GM23338 (cell line): ENCODE measurements at regions not wholly inside any gene's neighbourhood (a gene's known extent, or its start where the extent isn't known, plus 50 kb on each side); places are given as distances from the start of the nearest gene placed in this dataset.

Experiments
- ATAC-seq: fragments of 200-7000 bp; cut with Tn5 transposase; 3 replicates; pipeline ENCODE4 v1.9.1; 2020
- DNase-seq: peaks from one replicate; pipeline ENCODE4 v3.0.0-alpha.2; 2015; ENCODE audit warnings: low spot score
- H2AFZ ChIP-seq: fragments of 200-600 bp; sonication (generic); 2 replicates; pipeline ENCODE4 v1.8.0; 2016; ENCODE audit warnings: antibody characterized with exemption, mild to moderate bottlenecking, moderate library complexity
- H3F3A ChIP-seq: fragments of 200-600 bp; sonication (generic); replicated peaks from 2 replicates; pipeline ENCODE4 v1.8.0; 2017; ENCODE audit warnings: antibody characterized with exemption, mixed run types, low read depth
- H3K27ac ChIP-seq: fragments of 200-600 bp; sonication (generic); 2 replicates; pipeline ENCODE4 v1.6.1; 2016; ENCODE audit warnings: low read depth
- H3K27me3 ChIP-seq: fragments of 200-600 bp; sonication (generic); 2 replicates; pipeline ENCODE4 v1.8.0; 2016; ENCODE audit warnings: mild to moderate bottlenecking, mixed run types, moderate library complexity; ENCODE audit not compliant: insufficient read depth
- H3K36me3 ChIP-seq: fragments of 200-600 bp; sonication (generic); 2 replicates; pipeline ENCODE4 v1.8.0; 2016; ENCODE audit warnings: mild to moderate bottlenecking; ENCODE audit not compliant: insufficient read depth
- H3K4me1 ChIP-seq: fragments of 200-600 bp; sonication (generic); 2 replicates; pipeline ENCODE4 v1.8.0; 2016; ENCODE audit warnings: mild to moderate bottlenecking, moderate library complexity; ENCODE audit not compliant: insufficient read depth
- H3K4me2 ChIP-seq: fragments of 200-600 bp; sonication (generic); 2 replicates; pipeline ENCODE4 v1.7.1; 2017; ENCODE audit warnings: mixed run types
- H3K4me3 ChIP-seq: fragments of 200-600 bp; sonication (generic); 2 replicates; pipeline ENCODE4 v1.6.1; 2016; ENCODE audit warnings: mixed run types
- H3K79me2 ChIP-seq: fragments of 200-600 bp; sonication (generic); replicated peaks from 2 replicates; pipeline ENCODE4 v1.8.0; 2017; ENCODE audit warnings: mild to moderate bottlenecking; ENCODE audit not compliant: insufficient read depth
- H3K9me2 ChIP-seq: fragments of 200-600 bp; sonication (generic); 2 replicates; pipeline ENCODE4 v1.8.0; 2017; ENCODE audit not compliant: insufficient read depth
- H4K20me1 ChIP-seq: fragments of 200-600 bp; sonication (generic); replicated peaks from 2 replicates; pipeline ENCODE4 v1.8.0; 2017; ENCODE audit warnings: mild to moderate bottlenecking; ENCODE audit not compliant: insufficient read depth
- H3K27ac Mint-ChIP-seq: 2 replicates; pipeline ENCODE4 v1.8.0; 2020; ENCODE audit warnings: inconsistent platforms, mild to moderate bottlenecking, moderate library complexity, mixed read lengths
- H3K27me3 Mint-ChIP-seq: 3 replicates; pipeline ENCODE4 v1.8.0; 2022; ENCODE audit warnings: low read depth, mild to moderate bottlenecking, moderate library complexity, mixed read lengths, inconsistent platforms; ENCODE audit not compliant: insufficient read depth, poor library complexity
- H3K36me3 Mint-ChIP-seq: 3 replicates; pipeline ENCODE4 v1.8.0; 2021; ENCODE audit warnings: low read depth, mild to moderate bottlenecking, inconsistent platforms, moderate library complexity, mixed read lengths
- H3K4me1 Mint-ChIP-seq: 3 replicates; pipeline ENCODE4 v1.8.0; 2020; ENCODE audit warnings: mild to moderate bottlenecking, inconsistent platforms, mixed read lengths
- H3K4me3 Mint-ChIP-seq: 3 replicates; pipeline ENCODE4 v1.8.0; 2021; ENCODE audit warnings: moderate library complexity, mild to moderate bottlenecking, inconsistent platforms, mixed read lengths
- H3K9me3 Mint-ChIP-seq: 3 replicates; pipeline ENCODE4 v1.8.0; 2020; ENCODE audit warnings: moderate library complexity, mild to moderate bottlenecking, inconsistent platforms, mixed read lengths
- CREB1 ChIP-seq: fragments of 250-450 bp; sonication (Bioruptor Pico); IDR thresholded peaks from 2 replicates; pipeline ENCODE4 v1.5.0; 2020; ENCODE audit warnings: low read depth, mild to moderate bottlenecking, moderate library complexity
- ETS1 ChIP-seq: IDR thresholded peaks from 2 replicates; pipeline ENCODE4 v1.6.1; 2016; ENCODE audit warnings: antibody characterized with exemption
- EZH2 ChIP-seq: fragments of 200-600 bp; sonication (generic); IDR thresholded peaks from one replicate; pipeline ENCODE4 v1.8.0; 2017; ENCODE audit warnings: antibody characterized with exemption, mild to moderate bottlenecking, low read depth; ENCODE audit not compliant: unreplicated experiment
- EZH2phosphoT487 ChIP-seq: fragments of 200-600 bp; sonication (generic); IDR thresholded peaks from one replicate; pipeline ENCODE4 v1.8.1; 2018; ENCODE audit warnings: antibody characterized with exemption; ENCODE audit not compliant: unreplicated experiment
- JUNB ChIP-seq: IDR thresholded peaks from one replicate; pipeline ENCODE4 v1.6.1; 2016; ENCODE audit warnings: antibody characterized with exemption; ENCODE audit not compliant: unreplicated experiment
- NANOG ChIP-seq: IDR thresholded peaks from 2 replicates; pipeline ENCODE4 v1.6.1; 2016; ENCODE audit warnings: antibody characterized with exemption, borderline replicate concordance
- POLR2AphosphoS5 ChIP-seq: IDR thresholded peaks from 2 replicates; pipeline ENCODE4 v1.6.1; 2016; ENCODE audit warnings: antibody characterized with exemption, low read depth
- REST ChIP-seq: IDR thresholded peaks from one replicate; pipeline ENCODE4 v1.6.1; 2018; ENCODE audit warnings: antibody characterized with exemption; ENCODE audit not compliant: unreplicated experiment
- STAT1 ChIP-seq: IDR thresholded peaks from one replicate; pipeline ENCODE4 v1.6.1; 2016; ENCODE audit warnings: antibody characterized with exemption; ENCODE audit not compliant: unreplicated experiment
- ZNF331 ChIP-seq: fragments of 250-450 bp; sonication (Bioruptor Pico); IDR thresholded peaks from 2 replicates; pipeline ENCODE4 v1.5.0; 2020; ENCODE audit warnings: low read depth, mild to moderate bottlenecking, moderate library complexity
- ZNF462 ChIP-seq: fragments of 250-450 bp; sonication (Bioruptor Pico); IDR thresholded peaks from 2 replicates; pipeline ENCODE4 v1.5.0; 2020; ENCODE audit warnings: mild to moderate bottlenecking, moderate library complexity

GRCh38 chr7:1318051-1318450 is 85.4 kb downstream of the UNCX start (continued):
- TF ChIP-seq ZNF462: no peak
- no peak for TF ChIP-seq EZH2
- TF ChIP-seq EZH2phosphoT487: no peak
- TF ChIP-seq NANOG: no peak
- TF ChIP-seq STAT1: no peak
- no peak for TF ChIP-seq ZNF331 (CRISPR knock-in tag)

- H3K79me2 ChIP-seq: no peaks in the 10 kb centered on the region
- DNase-seq (no peak), ATAC-seq (no peak)
- no peak overlapping the region for H2AFZ ChIP-seq
- H3K27ac Mint-ChIP-seq: no peak overlapping the region
- H3K27ac ChIP-seq: no peak overlapping the region
- H3F3A ChIP-seq: no peaks in the 10 kb centered on the region
- H3K36me3 ChIP-seq: no peaks in the 10 kb centered on the region
- no peaks in the 10 kb centered on the region for H3K9me2 ChIP-seq
- H3K36me3 Mint-ChIP-seq: no peaks in the 10 kb centered on the region
- no peak overlapping the region for H3K4me3 Mint-ChIP-seq
- no peaks in the 10 kb centered on the region for H4K20me1 ChIP-seq
- H3K27me3 Mint-ChIP-seq: peaks cover 5% of the 10 kb centered on the region
- no peaks in the 10 kb centered on the region for H3K27me3 ChIP-seq
- H3K4me3 ChIP-seq: no peak overlapping the region
- H3K4me2 ChIP-seq: no peak overlapping the region
- no peaks in the 10 kb centered on the region for H3K9me3 Mint-ChIP-seq
- H3K4me1 ChIP-seq: no peaks in the 10 kb centered on the region
- no peaks in the 10 kb centered on the region for H3K4me1 Mint-ChIP-seq
- no peak for TF ChIP-seq EZH2phosphoT487
- TF ChIP-seq CREB1 (CRISPR knock-in tag): no peak
- TF ChIP-seq NANOG: no peak
- no peak for TF ChIP-seq JUNB
- TF ChIP-seq POLR2AphosphoS5: no peak
- TF ChIP-seq ETS1: no peak
- no peak for TF ChIP-seq REST
- TF ChIP-seq EZH2: no peak
These were observed 86.0 kb downstream of the UNCX start for GRCh38 chr7:1318661-1319060.
